ENCODE measurements at regions not wholly inside any gene's neighbourhood (a gene's known extent, or its start where the extent isn't known, plus 50 kb on each side); places are given as distances from the start of the nearest gene placed in this dataset.
"Not testable (repeated sequence)": the region's sequence is repeated elsewhere in the genome, so short reads cannot be mapped to it uniquely, and the experiment has no call there.

GRCh38 chr3:139182143-139182542 is 137.5 kb upstream of the PRR23C start:
- H3K27ac ChIP-seq (replicated peaks): no peak overlapping the region
- H3K36me3 ChIP-seq: no peaks in the 10 kb centered on the region
- no peaks in the 10 kb centered on the region for H3K4me1 ChIP-seq
- TF ChIP-seq, protein P1, sequence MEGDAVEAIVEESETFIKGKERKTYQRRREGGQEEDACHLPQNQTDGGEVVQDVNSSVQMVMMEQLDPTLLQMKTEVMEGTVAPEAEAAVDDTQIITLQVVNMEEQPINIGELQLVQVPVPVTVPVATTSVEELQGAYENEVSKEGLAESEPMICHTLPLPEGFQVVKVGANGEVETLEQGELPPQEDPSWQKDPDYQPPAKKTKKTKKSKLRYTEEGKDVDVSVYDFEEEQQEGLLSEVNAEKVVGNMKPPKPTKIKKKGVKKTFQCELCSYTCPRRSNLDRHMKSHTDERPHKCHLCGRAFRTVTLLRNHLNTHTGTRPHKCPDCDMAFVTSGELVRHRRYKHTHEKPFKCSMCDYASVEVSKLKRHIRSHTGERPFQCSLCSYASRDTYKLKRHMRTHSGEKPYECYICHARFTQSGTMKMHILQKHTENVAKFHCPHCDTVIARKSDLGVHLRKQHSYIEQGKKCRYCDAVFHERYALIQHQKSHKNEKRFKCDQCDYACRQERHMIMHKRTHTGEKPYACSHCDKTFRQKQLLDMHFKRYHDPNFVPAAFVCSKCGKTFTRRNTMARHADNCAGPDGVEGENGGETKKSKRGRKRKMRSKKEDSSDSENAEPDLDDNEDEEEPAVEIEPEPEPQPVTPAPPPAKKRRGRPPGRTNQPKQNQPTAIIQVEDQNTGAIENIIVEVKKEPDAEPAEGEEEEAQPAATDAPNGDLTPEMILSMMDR (IDR thresholded peaks at IDR 0.05; ENCODE audit: borderline replicate concordance): no peak
- H3K9me3 ChIP-seq (replicated peaks): peaks cover 29% of the 10 kb centered on the region
- H3K27me3 ChIP-seq (ENCODE audit: low read depth): no peaks in the 10 kb centered on the region
- no peak overlapping the region for H3K4me3 ChIP-seq
- intact Hi-C loops (cut with micrococcal nuclease): no loop called here
- no peak for DNase-seq

- Histone ChIP-seq H3K4me3 (no peak overlapping the region), H3K4me1 (no peaks in the 10 kb centered on the region), H3K27me3 (ENCODE audit: low read depth) (no peaks in the 10 kb centered on the region), H3K36me3 (no peaks in the 10 kb centered on the region), H3K9me3 (replicated peaks) (peaks cover 29% of the 10 kb centered on the region), H3K27ac (replicated peaks) (no peak overlapping the region)
- DNase-seq: no peak
- TF ChIP-seq, protein P1 (IDR thresholded peaks at IDR 0.05; ENCODE audit: borderline replicate concordance): no peak
- intact Hi-C loops (cut with micrococcal nuclease): no loop called here
These were observed 137.9 kb upstream of the PRR23C start for GRCh38 chr3:139182598-139182997.

GRCh38 chr3:139185527-139185926 is 140.8 kb upstream of the PRR23C start:
- Histone ChIP-seq H3K27me3 (ENCODE audit: low read depth) (no peaks in the 10 kb centered on the region), H3K4me3 (no peak overlapping the region), H3K9me3 (replicated peaks) (peaks cover 13% of the 10 kb centered on the region), H3K36me3 (no peaks in the 10 kb centered on the region), H3K27ac (replicated peaks) (no peak overlapping the region), H3K4me1 (no peaks in the 10 kb centered on the region)
- TF ChIP-seq, protein P1 (IDR thresholded peaks at IDR 0.05; ENCODE audit: borderline replicate concordance): no peak
- intact Hi-C loops (cut with micrococcal nuclease): no loop called here
- DNase-seq: no peak

DNA sequence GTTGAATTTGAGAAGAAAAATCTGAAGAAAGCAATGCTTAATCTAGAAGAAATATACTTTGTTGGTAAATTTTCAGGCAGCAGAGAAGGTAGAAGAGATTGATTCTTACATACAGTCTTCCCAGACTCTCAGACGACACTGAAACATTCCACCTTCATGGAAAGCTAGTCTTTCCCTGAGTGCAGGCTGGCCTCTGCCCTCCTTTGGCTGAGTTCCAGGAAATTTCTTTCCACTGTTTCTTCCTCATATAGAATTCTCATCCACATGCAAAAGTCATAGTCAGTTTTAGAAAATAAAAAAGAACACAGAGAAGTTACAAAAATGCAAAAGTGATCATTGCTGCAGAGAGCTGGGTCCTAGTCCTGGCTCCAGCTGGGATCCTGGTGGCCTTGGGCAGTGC is 142.5 kb upstream of the PRR23C start:
- DNase-seq: no peak
- no peaks in the 10 kb centered on the region for H3K27me3 ChIP-seq (ENCODE audit: low read depth)
- no peaks in the 10 kb centered on the region for H3K36me3 ChIP-seq
- H3K4me1 ChIP-seq: no peaks in the 10 kb centered on the region
- intact Hi-C loops (cut with micrococcal nuclease): no loop called here
- H3K27ac ChIP-seq (replicated peaks): no peak overlapping the region
- H3K9me3 ChIP-seq (replicated peaks): no peaks in the 10 kb centered on the region
- H3K4me3 ChIP-seq: no peak overlapping the region
- TF ChIP-seq, protein P1 (IDR thresholded peaks at IDR 0.05; ENCODE audit: borderline replicate concordance): no peak

DNA sequence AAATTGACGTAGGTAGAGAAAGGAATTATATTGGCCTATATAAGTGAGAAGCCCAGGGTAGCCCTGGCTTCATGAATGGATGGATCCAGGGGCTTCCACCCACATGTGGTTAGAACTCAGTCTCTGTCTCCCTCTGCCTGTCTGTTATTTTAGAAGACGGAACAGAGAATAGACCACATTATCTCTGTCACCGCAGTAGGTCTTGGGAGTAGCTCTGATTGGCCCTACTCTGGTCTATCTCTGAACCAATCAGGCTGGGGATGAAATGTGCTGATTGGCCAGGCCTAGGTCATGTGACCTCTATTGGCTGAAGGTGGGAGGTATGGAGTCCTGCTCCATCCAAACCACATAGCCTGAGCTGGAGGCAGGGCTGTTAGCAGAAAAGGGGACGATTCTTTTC is 143.0 kb upstream of the PRR23C start:
- H3K9me3 ChIP-seq (replicated peaks): no peaks in the 10 kb centered on the region
- H3K27ac ChIP-seq (replicated peaks): no peak overlapping the region
- H3K4me3 ChIP-seq: no peak overlapping the region
- no peak for DNase-seq
- TF ChIP-seq, protein P1 (IDR thresholded peaks at IDR 0.05; ENCODE audit: borderline replicate concordance): no peak
- intact Hi-C loops (cut with micrococcal nuclease): no loop called here
- no peaks in the 10 kb centered on the region for H3K36me3 ChIP-seq
- no peaks in the 10 kb centered on the region for H3K4me1 ChIP-seq
- no peaks in the 10 kb centered on the region for H3K27me3 ChIP-seq (ENCODE audit: low read depth)

DNA sequence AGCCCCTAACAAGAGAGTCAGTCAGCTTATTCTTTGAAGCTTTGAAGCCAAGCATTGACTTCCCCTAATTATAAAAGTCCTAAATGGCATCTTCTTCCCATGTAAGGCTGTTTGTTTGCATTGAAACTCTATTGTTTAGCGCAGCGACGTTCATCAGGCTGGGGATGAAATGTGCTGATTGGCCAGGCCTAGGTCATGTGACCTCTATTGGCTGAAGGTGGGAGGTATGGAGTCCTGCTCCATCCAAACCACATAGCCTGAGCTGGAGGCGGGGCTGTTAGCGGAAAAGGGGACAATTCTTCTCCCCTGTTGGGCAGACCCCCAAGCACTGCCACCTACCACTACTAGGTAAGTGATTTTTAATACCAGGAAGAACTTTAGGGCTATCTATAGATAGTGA is 145.3 kb upstream of the PRR23C start:
- H3K27ac ChIP-seq (replicated peaks): no peak overlapping the region
- no peak for DNase-seq
- H3K4me3 ChIP-seq: no peak overlapping the region
- H3K4me1 ChIP-seq: no peaks in the 10 kb centered on the region
- H3K27me3 ChIP-seq (ENCODE audit: low read depth): no peaks in the 10 kb centered on the region
- H3K9me3 ChIP-seq (replicated peaks): no peaks in the 10 kb centered on the region
- TF ChIP-seq, protein P1 (IDR thresholded peaks at IDR 0.05; ENCODE audit: borderline replicate concordance): no peak
- H3K36me3 ChIP-seq: no peaks in the 10 kb centered on the region
- intact Hi-C loops (cut with micrococcal nuclease): no loop called here

DNA sequence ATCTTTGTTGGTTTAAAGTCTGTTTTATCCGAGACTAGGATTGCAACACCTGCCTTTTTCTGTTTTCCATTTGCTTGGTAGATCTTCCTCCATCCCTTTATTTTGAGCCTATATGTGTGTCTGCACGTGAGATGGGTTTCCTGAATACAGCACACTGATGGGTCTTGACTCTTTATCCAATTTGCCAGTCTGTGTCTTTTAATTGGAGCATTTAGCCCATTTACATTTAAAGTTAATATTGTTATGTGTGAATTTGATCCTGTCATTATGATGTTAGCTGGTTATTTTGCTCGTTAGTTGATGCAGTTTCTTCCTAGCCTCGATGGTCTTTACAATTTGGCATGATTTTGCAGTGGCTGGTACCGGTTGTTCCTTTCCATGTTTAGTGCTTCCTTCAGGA is 149.4 kb upstream of the MRPS22 start:
- H3K27me3 ChIP-seq (ENCODE audit: low read depth); H3K27ac ChIP-seq (replicated peaks); DNase-seq; intact Hi-C loops (cut with micrococcal nuclease); H3K9me3 ChIP-seq (replicated peaks); H3K36me3 ChIP-seq; H3K4me1 ChIP-seq; H3K4me3 ChIP-seq: not testable (repeated sequence)

DNA sequence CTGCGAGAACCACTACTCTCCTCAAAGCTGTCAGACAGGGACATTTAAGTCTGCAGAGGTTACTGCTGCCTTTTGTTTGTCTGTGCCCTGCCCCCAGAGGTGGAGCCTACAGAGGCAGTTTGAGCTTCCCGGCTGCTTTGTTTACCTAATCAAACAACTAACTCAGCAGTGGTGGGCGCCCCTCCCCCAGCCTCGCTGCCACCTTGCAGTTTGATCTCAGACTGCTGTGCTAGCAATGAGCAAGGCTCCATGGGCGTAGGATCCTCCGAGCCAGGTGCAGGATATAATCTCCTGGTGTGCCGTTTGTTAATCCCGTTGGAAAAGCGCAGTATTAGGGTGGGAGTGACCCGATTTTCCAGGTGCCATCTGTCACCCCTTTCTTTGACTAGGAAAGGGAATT is 147.7 kb upstream of the MRPS22 start:
- DNase-seq; H3K4me1 ChIP-seq; H3K27me3 ChIP-seq (ENCODE audit: low read depth); H3K36me3 ChIP-seq; H3K4me3 ChIP-seq; intact Hi-C loops (cut with micrococcal nuclease); H3K9me3 ChIP-seq (replicated peaks); H3K27ac ChIP-seq (replicated peaks): not testable (repeated sequence)
